Right lung (tissue), 2 donors: ENCODE measurements at regions not wholly inside any gene's neighbourhood (a gene's known extent, or its start where the extent isn't known, plus 50 kb on each side); places are given as distances from the start of the nearest gene placed in this dataset.
"Not testable (repeated sequence)": the region's sequence is repeated elsewhere in the genome, so short reads cannot be mapped to it uniquely, and the experiment has no call there.

Source experiments
- DNase-seq, 2 donors: peaks; one replicate each; pipeline ENCODE4 v3.0.0-alpha.2; 2013

DNA sequence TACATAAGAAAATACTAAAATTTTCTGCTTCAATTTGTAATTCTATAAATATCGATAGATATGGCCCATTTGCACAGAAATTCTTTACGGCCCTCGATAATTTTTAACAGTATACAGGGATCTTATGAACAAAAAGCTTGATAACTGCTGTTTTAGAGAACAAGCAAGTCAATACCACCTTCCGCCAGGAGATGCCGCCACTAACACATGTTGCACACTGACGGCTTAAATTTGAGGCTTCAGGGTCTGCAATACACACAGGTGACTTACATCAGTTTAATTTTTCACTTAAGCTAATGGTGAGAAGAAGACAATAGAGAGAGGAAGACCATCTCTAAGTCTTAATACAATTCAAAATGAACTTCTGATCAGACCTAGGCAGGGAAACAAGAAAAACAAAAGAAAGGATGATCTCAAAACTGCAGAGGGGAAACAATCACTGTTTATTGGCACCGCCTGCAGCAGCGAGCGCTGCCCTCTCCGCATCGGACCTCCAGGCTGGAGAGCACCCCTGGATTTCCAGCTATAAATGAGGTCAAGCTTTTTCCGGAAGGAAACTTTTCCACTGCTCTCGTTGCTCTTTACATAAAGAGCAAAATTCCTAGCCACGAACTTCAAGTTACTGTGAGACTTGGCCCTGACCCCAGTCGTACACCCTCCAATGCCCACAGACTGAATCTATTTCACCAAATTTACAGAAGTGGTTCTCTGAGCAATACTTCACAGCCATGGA, 53.9 kb downstream of the OTOR start:
- DNase-seq, result peak in 1 of 2 donors; percentile 44

DNA sequence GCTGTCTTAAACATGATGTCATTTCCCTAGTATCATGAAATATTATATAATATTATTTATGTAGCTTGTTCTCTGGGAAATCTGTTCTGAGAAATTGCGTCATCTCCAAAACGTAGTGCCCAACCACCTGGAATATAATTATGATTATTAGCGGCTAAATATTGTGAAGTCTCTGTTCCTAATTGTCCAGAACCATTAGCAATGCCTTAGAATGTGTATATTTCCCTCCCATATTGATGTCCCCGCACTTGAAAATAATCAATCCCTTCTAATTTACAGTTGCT, 54.4 kb downstream of the OTOR start:
- DNase-seq, result no peak

DNA sequence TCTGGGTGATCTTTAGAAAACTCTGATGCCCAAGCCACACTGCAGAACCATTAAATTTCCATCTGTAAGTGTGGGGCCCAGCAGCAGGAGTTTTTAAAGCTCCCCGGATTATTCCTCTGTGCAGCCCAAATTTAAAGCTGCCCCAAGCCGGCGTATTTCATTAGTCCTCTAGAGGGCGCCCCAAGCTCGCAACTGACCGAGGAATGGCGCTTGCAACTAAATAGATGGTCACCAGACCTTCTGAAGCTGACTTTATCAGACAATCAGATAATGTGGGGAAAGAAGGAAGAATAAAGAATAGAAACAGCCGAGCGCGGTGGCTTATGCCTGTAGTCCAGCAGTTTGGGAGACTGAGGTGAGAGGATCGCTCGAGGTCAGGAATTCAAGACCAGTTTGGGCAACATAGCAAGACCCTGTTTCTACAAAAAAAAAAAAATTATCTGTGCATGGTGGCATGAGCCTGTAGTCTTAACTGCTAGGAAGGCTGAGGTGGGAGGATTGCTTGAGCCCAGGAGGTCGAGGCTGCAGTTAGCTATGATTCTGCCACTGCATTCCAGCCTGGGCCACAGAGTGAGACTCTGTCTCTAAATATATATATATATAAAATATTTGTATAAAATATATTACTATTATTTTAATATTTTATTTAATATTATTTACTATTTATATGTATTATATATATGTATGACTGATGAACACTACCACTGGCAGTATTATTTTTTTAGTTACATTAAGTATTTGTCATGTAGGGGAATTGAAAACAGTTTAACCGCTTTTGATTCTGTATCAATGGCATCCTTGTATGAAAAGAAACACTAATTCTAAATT, 56.0 kb downstream of the OTOR start:
- peak; percentile 25 to 40 for DNase-seq

DNA sequence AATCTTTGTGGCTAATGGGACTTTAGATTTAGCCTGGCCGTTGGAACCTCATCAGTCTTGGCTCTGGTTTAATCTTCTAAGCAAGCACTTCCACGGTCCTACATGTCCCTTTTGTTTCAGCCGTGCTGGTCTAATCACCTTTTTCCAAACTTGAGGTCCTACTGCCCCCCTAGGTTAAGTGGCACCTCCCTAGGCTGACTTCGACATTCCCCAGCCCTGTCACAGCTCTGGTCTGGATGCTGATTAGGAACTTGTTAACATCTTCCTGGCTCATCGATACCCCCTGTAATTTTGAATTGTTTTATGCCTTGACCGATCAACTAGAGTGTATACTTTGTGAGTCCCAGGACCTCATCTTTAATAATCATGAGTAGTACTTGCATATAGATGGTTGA, 56.6 kb downstream of the OTOR start:
- DNase-seq, result no peak

DNA sequence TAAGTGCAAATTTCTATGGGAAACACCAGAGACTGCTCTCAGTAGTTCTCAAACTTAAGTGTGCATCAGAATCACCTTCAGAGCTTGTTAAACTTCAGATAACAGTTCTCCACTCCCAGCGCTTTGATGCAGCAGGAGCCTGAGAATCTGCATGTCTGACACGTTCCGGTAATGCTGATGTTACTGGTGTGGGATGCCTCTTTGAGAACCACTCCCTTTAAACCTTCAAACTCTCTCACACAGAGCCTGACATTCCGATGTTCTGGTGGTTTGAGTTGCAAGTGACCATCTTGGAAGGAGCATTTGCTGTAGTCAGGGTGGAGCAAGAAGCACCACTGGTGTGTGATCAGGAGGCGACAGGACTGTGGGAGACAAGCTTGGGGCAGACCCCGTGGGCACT, 57.9 kb downstream of the OTOR start:
- no peak for DNase-seq

DNA sequence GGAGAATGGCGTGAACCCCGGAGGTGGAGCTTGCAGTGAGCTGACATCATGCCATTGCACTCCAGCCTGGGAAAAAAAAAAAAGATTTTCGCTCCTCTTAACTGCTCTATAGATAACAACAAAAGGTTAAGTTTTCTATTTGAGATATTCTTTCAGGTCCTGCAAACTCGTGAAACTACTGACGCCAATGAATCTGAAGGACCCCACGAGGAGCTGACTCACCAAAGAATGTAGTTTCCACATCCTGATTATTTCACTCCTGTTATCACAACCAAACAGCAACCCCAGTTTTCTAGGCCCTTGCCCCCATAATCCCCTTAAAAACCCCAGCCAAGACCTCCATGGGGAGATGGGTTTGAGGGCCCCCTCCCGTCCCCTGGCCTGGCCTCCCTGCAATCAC, 58.7 kb downstream of the OTOR start:
- DNase-seq, result no peak

DNA sequence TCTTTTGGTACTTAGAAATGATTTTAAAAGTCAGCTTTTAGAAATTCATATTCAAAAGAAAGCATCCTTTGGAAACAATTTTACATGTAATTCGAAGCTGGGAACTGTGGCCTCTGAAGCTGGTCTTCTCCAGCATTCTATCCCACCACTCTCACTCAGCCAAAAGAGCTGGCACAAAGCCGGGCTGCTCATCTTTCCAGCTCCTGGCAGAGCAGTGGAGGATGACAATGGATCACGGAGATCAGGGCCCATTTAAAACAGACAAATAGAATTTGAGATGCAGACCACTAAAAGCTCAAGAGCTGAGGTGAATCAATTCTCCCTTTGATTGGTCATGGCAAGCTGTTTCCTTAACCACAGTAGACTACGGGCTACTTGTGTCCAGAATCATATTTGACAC, 60.6 kb downstream of the OTOR start:
- no peak for DNase-seq

DNA sequence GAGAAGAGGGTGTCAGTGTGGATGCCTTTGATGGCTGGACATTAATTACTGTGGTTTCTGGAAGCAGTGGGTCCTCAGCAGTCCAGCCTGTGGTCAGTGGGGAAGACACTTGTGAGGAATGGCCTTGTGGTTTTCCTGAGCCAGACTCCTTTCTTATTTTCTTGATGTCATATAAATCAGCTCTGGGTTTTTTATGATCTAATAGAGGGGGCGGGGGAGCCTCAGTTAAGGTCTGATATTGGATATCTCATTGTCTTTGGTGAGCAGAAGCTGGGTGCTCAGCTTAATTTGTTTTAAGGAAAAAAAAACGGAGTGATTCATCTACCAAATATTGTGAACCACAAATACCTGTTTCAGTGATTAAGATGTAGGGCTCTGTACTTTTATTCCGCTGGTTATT, 62.1 kb downstream of the OTOR start:
- no peak for DNase-seq

DNA sequence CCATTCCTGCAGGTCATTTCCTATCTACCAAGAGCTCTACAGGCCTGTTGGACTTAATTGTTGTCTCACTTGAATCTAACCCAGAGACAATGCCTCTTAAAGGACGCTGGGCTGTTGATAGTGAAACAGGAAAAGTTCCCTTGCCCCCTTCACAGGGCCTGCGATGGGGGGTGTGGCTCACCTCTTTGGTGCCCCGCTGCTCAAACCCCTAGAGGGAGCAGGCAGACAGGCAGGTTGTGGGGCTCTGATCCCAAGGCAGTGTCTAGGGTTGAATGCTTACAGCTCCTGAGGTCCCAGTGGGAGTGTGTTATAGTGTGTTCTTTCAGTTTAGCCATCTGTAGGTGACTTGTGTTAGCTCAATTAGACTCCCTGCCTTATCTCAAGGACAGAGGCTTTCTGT, 68.0 kb downstream of the OTOR start:
- no peak for DNase-seq

DNA sequence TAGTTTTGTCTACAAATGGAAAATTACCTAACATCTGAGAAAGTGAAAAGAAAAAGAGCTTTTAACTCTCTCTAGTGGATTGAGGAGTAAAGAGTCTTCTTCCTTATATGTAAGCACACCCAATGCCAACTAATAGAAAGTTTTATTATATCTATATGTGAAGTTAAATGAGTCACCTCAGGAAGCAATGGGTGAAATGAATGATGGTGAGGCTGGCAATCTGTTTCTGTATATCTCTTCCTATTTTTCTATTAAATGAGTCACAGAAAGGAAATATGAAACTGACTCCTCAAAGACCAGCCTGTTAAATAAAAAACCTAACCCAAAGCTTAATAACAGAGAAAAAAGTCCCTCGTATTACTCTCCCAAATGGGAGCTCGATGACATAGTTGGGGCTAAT, 71.3 kb downstream of the OTOR start:
- no peak for DNase-seq

DNA sequence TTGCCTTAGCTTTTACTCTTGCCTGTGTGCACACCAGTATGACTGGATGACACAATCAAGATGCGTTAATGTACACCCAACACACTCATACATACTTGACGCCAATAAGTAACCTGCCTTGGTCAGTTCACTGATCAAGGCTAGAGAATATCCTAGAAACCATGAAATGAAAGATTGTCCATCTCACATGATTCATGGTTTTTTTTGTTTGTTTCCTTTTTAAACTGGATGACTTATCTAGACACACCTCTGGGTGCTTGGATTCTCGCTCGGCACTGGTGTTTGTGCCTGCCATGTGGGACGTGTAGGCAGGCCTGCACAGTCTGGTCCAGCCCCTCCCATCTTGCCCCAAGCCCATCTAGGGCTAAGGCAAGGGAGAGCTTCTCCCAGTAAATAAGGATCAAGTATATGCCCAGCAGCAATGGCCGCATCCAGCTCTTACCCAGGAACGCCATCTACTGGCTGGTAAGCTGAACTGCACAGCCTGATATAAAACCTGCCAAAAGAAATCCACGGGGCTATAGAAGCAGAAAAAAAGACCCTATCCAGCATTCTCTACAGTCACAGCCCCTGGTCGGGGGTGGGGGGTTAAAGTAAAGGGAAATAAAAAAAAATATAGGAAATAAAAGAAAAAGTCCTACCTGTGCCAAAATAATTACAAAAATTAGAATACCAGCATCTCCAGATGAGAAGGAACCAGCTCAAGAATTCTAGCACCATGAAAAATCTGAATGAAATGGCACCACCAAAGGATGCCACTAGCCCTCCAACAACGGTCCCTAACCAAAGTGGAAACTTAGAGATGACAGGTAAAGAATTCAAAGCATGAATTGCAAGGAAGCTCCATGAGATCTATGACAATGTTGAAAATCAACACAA, 73.3 kb downstream of the OTOR start:
- DNase-seq, result no peak

DNA sequence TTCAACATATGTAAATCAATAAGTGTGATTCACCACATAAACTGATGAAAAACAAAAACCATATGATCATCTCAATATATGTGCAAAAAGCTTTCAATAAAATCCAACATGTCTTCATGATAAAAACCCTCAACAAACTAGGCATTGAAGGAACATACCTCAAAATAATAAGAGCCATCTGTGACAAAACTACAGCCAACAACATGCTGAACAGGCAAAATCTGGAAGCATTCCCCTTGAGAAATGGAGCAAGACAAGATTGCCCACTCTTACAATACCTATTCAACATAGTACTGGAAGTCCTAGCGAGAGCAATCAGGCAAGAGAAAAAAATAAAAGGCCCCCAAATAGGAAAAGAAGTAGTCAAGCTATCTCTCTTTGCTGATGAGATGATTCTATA, 76.5 kb downstream of the OTOR start:
- no peak for DNase-seq

DNA sequence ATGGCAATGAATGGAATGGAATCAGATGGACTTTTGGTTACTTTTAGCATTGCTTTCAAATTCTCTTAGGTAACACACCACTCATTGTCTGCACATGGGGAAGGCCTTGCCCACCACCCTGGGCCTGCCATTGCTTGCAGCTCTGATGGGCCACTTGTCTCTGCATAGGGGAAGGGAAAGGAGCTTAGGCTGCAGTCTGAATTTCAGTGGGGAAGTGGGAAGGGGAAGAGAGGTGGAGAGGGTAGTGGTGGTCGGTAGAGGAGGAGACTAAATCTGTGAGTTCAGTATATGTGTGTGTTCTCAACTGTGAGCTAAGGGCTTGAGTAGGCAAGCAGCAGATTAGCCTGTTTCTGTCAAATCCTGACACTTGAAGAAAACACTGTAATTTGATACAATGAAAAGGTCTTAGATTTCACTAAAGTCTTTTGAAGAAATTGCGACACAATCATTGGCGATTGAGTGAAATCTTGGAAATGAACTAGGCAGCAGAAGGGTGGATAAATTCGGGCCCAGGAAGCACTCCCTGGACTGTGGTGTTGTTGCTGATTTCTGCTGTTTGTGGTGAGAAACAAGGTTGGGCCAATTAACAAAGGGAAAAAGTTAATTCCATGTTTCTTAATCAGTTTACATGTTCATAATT, 80.6 kb downstream of the OTOR start:
- DNase-seq, result no peak

DNA sequence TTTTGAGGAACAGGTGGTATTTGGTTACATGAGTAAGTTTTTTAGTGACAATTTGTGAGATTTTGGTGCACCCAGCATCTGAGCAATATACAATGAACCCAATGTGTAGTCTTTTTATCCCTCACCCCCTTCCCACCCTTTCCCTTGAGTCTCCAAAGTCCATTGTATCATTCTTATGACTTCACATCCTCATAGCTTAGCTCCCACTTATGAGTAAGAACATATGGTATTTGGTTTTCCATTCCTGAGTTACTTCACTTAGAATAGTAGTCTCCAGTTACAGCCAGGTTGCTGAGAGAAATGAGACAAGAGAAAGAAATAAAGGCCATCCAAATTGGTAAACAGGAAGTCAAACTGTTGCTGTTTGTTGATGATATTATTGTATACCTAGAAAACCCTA, 87.5 kb downstream of the OTOR start:
- DNase-seq, result not testable (repeated sequence)

DNA sequence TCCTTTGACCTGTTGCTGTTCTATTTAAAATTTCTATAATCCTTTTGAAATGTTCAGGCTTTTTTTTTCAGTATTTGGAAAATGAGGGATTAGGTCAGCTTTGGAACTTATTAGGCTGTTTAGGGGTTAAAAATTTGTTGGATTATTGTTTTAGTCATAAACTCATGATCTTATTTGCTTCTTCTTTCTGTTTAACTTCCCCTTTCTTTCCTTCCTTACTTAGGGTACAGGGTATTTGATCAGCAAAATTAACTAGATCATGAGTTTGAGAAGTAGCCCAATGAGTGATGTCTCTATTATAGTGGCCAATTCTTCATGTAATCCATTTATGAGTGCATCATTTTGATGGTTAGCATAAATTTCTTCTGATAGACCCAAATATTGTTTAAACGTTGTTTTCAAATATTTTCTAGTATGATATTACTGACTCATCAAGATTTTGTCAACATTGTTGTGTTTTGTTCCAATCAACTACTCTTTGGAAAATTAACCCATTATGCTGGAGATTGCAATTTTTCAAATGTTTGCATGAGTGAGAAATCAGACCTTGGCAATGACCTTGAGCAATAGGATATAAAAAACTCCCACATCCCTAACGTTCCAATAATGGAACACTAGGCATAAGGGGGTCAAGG, 94.4 kb downstream of the OTOR start:
- DNase-seq, result no peak

DNA sequence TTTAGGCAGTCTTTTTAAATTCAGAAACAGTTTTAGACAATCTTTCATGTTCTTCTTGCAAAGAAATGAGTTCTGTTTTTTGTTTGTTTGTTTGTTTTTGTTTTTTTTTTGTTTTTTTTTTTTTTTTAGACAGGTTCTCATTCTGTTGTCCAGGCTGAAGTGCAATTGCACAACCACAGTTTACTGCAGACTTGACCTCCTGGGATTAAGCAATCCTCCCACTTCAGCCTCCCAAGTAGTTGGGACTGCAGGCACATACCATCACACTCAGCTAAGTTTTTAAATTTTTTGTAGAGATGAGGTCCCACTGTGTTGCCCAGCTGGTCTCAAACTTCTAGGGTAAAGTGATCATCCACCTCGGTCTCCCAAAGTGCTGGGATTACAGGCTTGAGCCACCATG, 96.2 kb downstream of the OTOR start:
- DNase-seq, result no peak

DNA sequence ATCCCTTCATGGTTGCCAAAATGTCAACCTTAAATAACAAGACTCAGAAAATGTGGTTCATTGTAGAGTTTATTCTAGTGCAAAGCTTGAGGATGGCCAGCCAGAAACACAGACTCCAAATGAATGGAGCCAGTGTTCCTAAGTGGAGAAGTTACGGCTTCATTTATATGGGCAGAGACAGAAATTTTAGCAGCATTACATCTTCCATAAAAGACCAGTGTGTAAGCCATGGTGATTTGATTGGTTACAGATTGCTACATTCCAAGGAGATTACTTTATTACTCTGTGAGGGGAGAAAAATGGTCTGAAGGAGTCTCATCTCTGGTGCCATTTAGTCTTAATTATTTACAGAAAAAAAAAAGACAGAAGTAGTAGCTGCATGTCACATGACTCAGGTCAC, 97.8 kb downstream of the OTOR start:
- no peak for DNase-seq

DNA sequence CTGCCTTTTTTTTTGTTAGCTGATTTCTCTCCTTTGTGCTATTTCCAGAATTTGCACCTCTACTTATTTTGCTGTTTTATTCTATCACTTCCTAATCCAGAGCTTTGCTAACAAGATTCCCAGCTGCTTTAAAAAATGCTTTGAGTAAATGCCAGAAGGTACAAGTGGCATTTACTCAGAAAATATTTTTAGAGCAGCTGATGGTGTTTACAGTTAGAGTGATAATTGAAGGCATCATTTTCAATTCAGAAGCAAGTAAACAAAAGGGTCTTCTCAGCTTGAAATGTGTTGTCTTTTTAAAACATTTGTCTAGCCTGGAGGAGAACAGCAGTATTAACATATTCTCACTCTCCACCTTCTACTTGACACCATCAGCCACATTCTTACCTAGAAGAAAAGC, 99.9 kb downstream of the OTOR start:
- no peak for DNase-seq

DNA sequence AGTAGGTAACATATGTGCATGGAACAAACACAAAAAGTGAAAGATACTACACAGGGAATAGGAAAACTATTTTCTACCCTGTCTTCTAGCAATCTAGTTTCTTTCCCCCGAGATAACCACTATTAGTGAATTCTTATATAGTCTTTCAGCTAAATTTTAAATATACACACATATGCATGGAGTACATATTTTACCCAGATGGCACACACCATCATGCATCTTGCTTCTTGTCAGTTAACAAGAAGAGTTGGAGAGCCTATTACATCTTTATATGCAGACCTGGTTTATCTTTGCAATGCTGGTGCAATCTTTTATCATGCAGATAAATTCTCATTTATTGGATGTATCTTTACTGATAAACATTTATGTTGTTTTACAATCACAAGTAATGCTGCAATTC, 100.4 kb downstream of the OTOR start:
- no peak for DNase-seq

DNA sequence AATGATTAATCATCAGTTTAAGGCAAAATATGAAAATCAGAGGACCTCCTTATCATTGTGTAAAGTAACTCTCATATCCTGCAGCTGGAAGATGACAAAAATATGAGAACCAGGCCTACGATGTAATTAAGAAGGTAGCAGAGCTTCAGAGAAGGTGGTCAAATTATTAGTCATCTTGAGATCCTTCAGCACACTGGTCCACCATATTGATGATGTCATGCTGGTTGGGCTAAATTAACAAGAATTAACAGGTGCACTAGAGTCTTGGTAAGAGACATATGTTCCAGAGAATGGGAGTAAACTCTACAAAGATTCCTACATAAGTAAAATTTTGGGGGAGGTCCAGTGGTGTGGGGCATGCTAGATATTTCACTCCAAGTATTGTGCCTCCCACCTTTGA, 112.8 kb downstream of the OTOR start:
- no peak for DNase-seq

DNA sequence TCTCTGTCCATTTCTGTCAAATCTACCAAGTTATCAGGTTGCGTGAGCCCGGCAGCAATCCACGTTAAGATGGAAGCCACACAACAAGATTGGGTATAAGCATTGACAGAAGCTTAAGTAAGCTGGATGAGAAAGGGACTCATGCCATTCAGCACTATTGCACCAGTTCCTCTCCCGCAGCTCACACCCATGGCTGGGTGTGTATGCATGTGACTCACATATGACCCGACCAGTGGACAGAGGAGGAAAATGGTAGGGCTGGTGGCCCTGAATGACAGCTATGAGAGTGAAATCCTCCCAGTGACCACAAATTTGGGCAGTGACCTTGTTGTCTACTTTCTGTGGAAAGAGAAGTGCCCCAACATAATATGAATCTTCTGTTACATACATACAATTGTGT, 113.5 kb downstream of the OTOR start:
- DNase-seq, result no peak

DNA sequence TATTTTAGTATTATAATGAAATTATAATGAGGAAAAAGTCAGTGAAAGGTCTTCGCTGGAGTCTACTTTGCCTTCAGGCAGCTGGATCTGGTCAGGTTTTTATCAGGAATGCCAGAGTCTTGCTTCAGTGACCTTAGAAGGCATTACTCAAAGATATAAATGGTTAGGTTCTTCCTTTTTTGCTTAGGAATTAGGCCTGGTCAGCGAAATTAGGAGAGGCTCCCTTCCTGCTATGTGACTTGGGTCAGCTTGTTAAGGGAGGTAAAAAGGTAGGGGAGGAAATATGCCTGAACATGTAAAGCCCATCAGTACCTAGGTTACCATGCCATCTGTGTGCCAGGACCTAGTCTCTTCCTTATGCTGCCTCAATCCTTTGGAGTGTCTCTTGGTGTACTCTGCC, 115.1 kb downstream of the OTOR start:
- no peak for DNase-seq
